Psoas muscle (tissue), 7 donors: ENCODE measurements at regions not wholly inside any gene's neighbourhood (a gene's known extent, or its start where the extent isn't known, plus 50 kb on each side); places are given as distances from the start of the nearest gene placed in this dataset.
A peak's percentile ranks its signal among the peaks of the same experiment; 100 is the strongest.

Source experiments
- ATAC-seq, 4 donors: fragments of 200-7000 bp; cut with Tn5 transposase; one replicate each; pipeline ENCODE4 v1.9.1; 2020; ENCODE audit warnings: moderate library complexity in 3 of 4, mild to moderate bottlenecking in 2 of 4
- DNase-seq, 2 donors: peaks; one replicate each; pipeline ENCODE4 v3.0.0-alpha.2; 2020
- H3K27ac ChIP-seq: fragments of 200-600 bp; one replicate; pipeline ENCODE4 v1.8.0; 2022
- H3K27me3 ChIP-seq, 3 donors: fragments of 200-600 bp in 1 of 3; one replicate each; pipeline versions ENCODE4 v1.6.1 to v1.8.0; 2013 to 2022; ENCODE audit warnings: low read length in 2 of 3, mild to moderate bottlenecking in 2 of 3, moderate library complexity in 1 of 3; ENCODE audit not compliant: insufficient read depth in 3 of 3
- H3K36me3 ChIP-seq, 2 donors: fragments of 200-600 bp in 1 of 2; one replicate each; pipeline versions ENCODE4 v1.6.1 to v1.8.0; 2013 to 2022; ENCODE audit warnings: low read depth in 1 of 2, mild to moderate bottlenecking in 1 of 2, moderate library complexity in 1 of 2; ENCODE audit not compliant: insufficient read depth in 1 of 2
- H3K4me1 ChIP-seq: fragments of 200-600 bp; one replicate; pipeline ENCODE4 v1.8.0; 2022
- H3K4me3 ChIP-seq: fragments of 200-600 bp; one replicate; pipeline ENCODE4 v1.8.0; 2022; ENCODE audit warnings: mild to moderate bottlenecking
- H3K9me3 ChIP-seq: fragments of 200-600 bp; one replicate; pipeline ENCODE4 v1.8.0; 2022
- WGBS, 3 donors: extraction: QIAGEN DNeasy Blood & Tissue Kit; methylation state at CpG; one replicate each; pipeline versions ENCODE4 v1.1.6 to v1.1.7; 2013; 5-methylcytosine and 5-hydroxymethylcytosine counted together
- intact Hi-C, 2 donors: fragments of 100-400 bp; cut with DNase I; formaldehyde crosslinking; loops; one replicate each; pipeline versions ENCODE4 v1.11.0 to v1.14.2; 2022
- TF ChIP-seq, protein P1 (sequence below): fragments of 200-600 bp; IDR thresholded peaks from one replicate; pipeline ENCODE4 v1.8.0; 2022; ENCODE audit warnings: antibody characterized with exemption
- donor health status: healthy with polysubstance abuse.
- donor health status: DM: no; HTN: no; CAD: no; lungs with moderate emphysema.
- donor health status: Bipolar disorder and iron deficiency.
- donor health status: healthy.
- donor health status: DM: yes; HTN: yes; CAD: no.
- donor health status: DM: no; HTN: no; CAD: no.
- donor health status: DM: yes; HTN: yes; CAD: no.

- peaks cover 10% of the 10 kb centered on the region for H3K4me1 ChIP-seq
- 79 to 88% (median 83%) methylated on average over 4 of the region's 4 CpGs for WGBS, 3 donors
- H3K4me3 ChIP-seq = no peak overlapping the region
- peaks cover 0 to 20% (median 0%) of the 10 kb centered on the region in 3 donors for H3K27me3 ChIP-seq
- TF ChIP-seq, protein P1, sequence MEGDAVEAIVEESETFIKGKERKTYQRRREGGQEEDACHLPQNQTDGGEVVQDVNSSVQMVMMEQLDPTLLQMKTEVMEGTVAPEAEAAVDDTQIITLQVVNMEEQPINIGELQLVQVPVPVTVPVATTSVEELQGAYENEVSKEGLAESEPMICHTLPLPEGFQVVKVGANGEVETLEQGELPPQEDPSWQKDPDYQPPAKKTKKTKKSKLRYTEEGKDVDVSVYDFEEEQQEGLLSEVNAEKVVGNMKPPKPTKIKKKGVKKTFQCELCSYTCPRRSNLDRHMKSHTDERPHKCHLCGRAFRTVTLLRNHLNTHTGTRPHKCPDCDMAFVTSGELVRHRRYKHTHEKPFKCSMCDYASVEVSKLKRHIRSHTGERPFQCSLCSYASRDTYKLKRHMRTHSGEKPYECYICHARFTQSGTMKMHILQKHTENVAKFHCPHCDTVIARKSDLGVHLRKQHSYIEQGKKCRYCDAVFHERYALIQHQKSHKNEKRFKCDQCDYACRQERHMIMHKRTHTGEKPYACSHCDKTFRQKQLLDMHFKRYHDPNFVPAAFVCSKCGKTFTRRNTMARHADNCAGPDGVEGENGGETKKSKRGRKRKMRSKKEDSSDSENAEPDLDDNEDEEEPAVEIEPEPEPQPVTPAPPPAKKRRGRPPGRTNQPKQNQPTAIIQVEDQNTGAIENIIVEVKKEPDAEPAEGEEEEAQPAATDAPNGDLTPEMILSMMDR = no peak
- intact Hi-C loops = no loop called here
- H3K9me3 ChIP-seq = no peaks in the 10 kb centered on the region
- no peak overlapping the region for H3K27ac ChIP-seq
- no peaks in the 10 kb centered on the region for H3K36me3 ChIP-seq
- ATAC-seq (no peak), DNase-seq (no peak)
These were observed 190.6 kb downstream of the SHQ1 start for GRCh38 chr3:72657666-72658065.

GRCh38 chr3:72655723-72656122 is 192.5 kb downstream of the SHQ1 start:
- intact Hi-C loops = no loop called here
- H3K9me3 ChIP-seq = no peaks in the 10 kb centered on the region
- H3K4me1 ChIP-seq = peaks cover 7% of the 10 kb centered on the region
- no peak for DNase-seq
- no peak for ATAC-seq
- WGBS, 3 donors = 70 to 72% (median 70%) methylated on average over 6 of the region's 6 CpGs
- H3K4me3 ChIP-seq = no peak overlapping the region
- peaks cover 0 to 20% (median 3%) of the 10 kb centered on the region in 3 donors for H3K27me3 ChIP-seq
- no peak overlapping the region for H3K27ac ChIP-seq
- no peaks in the 10 kb centered on the region for H3K36me3 ChIP-seq
- TF ChIP-seq, protein P1 = no peak

DNA sequence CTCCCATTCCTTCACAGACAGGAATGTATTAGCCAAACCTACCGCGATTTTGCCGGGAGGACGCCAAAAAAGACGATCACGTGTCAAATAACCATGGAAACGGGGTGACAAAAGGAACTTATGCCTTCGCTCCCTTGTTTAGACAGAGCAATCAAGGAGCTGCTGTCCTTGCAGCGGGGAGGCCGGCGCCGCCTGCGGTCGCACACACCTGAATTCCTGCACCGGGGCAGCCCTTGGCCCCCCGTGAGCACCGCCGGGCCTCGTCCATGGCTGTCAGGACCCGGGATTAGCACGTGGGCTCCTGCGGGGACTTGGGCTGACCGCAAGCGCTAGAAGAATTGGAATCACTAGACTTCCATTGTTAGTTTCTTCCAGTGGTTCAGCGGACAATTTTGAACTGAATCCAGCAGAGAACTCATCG is 193.1 kb downstream of the SHQ1 start:
- Histone ChIP-seq H3K36me3 (no peaks in the 10 kb centered on the region), H3K9me3 (no peaks in the 10 kb centered on the region), H3K27me3 (peaks cover 0 to 20% (median 3%) of the 10 kb centered on the region in 3 donors), H3K4me1 (peaks cover 4% of the 10 kb centered on the region), H3K4me3 (peak overlapping the region; percentile 9), H3K27ac (no peak overlapping the region)
- ATAC-seq (no peak), DNase-seq (no peak)
- TF ChIP-seq, protein P1 = no peak
- intact Hi-C loops = no loop called here
- 20 to 25% (median 22%) methylated on average over 26 of the region's 26 CpGs for WGBS, 3 donors

GRCh38 chr3:72652395-72652794 is 195.8 kb downstream of the SHQ1 start:
- H3K4me1 ChIP-seq = peaks cover 4% of the 10 kb centered on the region
- H3K36me3 ChIP-seq = no peaks in the 10 kb centered on the region
- ATAC-seq (no peak), DNase-seq (no peak)
- intact Hi-C loops = no loop called here
- 70 to 90% (median 77%) methylated on average over 3 to 4 of the region's 4 CpGs for WGBS, 3 donors
- H3K4me3 ChIP-seq = no peak overlapping the region
- no peaks in the 10 kb centered on the region for H3K9me3 ChIP-seq
- TF ChIP-seq, protein P1 = no peak
- no peak overlapping the region for H3K27ac ChIP-seq
- peaks cover 0 to 20% (median 3%) of the 10 kb centered on the region in 3 donors for H3K27me3 ChIP-seq

DNA sequence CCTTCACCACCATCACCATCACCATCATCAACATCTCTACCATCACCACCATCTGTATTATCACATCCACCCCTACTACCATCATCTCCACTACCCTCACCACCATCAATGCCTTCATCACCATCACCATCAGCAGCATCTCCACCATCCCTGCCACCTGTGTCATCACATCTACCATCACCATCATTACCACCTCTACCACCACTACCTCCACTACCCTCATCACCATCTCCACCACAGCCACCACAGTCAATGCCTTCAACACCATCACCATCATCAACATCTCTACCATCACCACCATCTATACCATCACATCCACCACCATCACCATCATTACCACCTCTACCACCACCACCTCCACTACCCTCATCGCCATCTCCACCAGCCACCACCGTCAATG is 196.7 kb downstream of the SHQ1 start:
- peaks cover 4% of the 10 kb centered on the region for H3K4me1 ChIP-seq
- H3K36me3 ChIP-seq = no peaks in the 10 kb centered on the region
- no peak overlapping the region for H3K27ac ChIP-seq
- no peak overlapping the region for H3K4me3 ChIP-seq
- TF ChIP-seq, protein P1 = no peak
- intact Hi-C loops = no loop called here
- DNase-seq (no peak), ATAC-seq (no peak)
- peaks cover 0 to 20% (median 3%) of the 10 kb centered on the region in 3 donors for H3K27me3 ChIP-seq
- H3K9me3 ChIP-seq = no peaks in the 10 kb centered on the region
- 98 to 100% (median 98%) methylated on average over 2 of the region's 2 CpGs for WGBS, 3 donors
